GM23338 (cell line): ENCODE measurements at regions not wholly inside any gene's neighbourhood (a gene's known extent, or its start where the extent isn't known, plus 50 kb on each side); places are given as distances from the start of the nearest gene placed in this dataset.
A peak's percentile ranks its signal among the peaks of the same experiment; 100 is the strongest.

ENCODE experiments used
- ATAC-seq: fragments of 200-7000 bp; cut with Tn5 transposase; 3 replicates; pipeline ENCODE4 v1.9.1; 2020
- DNase-seq: peaks from one replicate; pipeline ENCODE4 v3.0.0-alpha.2; 2015; ENCODE audit warnings: low spot score
- H2AFZ ChIP-seq: fragments of 200-600 bp; sonication (generic); 2 replicates; pipeline ENCODE4 v1.8.0; 2016; ENCODE audit warnings: antibody characterized with exemption, mild to moderate bottlenecking, moderate library complexity
- H3F3A ChIP-seq: fragments of 200-600 bp; sonication (generic); replicated peaks from 2 replicates; pipeline ENCODE4 v1.8.0; 2017; ENCODE audit warnings: antibody characterized with exemption, mixed run types, low read depth
- H3K27ac ChIP-seq: fragments of 200-600 bp; sonication (generic); 2 replicates; pipeline ENCODE4 v1.6.1; 2016; ENCODE audit warnings: low read depth
- H3K27me3 ChIP-seq: fragments of 200-600 bp; sonication (generic); 2 replicates; pipeline ENCODE4 v1.8.0; 2016; ENCODE audit warnings: mild to moderate bottlenecking, mixed run types, moderate library complexity; ENCODE audit not compliant: insufficient read depth
- H3K36me3 ChIP-seq: fragments of 200-600 bp; sonication (generic); 2 replicates; pipeline ENCODE4 v1.8.0; 2016; ENCODE audit warnings: mild to moderate bottlenecking; ENCODE audit not compliant: insufficient read depth
- H3K4me1 ChIP-seq: fragments of 200-600 bp; sonication (generic); 2 replicates; pipeline ENCODE4 v1.8.0; 2016; ENCODE audit warnings: mild to moderate bottlenecking, moderate library complexity; ENCODE audit not compliant: insufficient read depth
- H3K4me2 ChIP-seq: fragments of 200-600 bp; sonication (generic); 2 replicates; pipeline ENCODE4 v1.7.1; 2017; ENCODE audit warnings: mixed run types
- H3K4me3 ChIP-seq: fragments of 200-600 bp; sonication (generic); 2 replicates; pipeline ENCODE4 v1.6.1; 2016; ENCODE audit warnings: mixed run types
- H3K79me2 ChIP-seq: fragments of 200-600 bp; sonication (generic); replicated peaks from 2 replicates; pipeline ENCODE4 v1.8.0; 2017; ENCODE audit warnings: mild to moderate bottlenecking; ENCODE audit not compliant: insufficient read depth
- H3K9me2 ChIP-seq: fragments of 200-600 bp; sonication (generic); 2 replicates; pipeline ENCODE4 v1.8.0; 2017; ENCODE audit not compliant: insufficient read depth
- H4K20me1 ChIP-seq: fragments of 200-600 bp; sonication (generic); replicated peaks from 2 replicates; pipeline ENCODE4 v1.8.0; 2017; ENCODE audit warnings: mild to moderate bottlenecking; ENCODE audit not compliant: insufficient read depth
- H3K27ac Mint-ChIP-seq: 2 replicates; pipeline ENCODE4 v1.8.0; 2020; ENCODE audit warnings: inconsistent platforms, mild to moderate bottlenecking, moderate library complexity, mixed read lengths
- H3K27me3 Mint-ChIP-seq: 3 replicates; pipeline ENCODE4 v1.8.0; 2022; ENCODE audit warnings: low read depth, mild to moderate bottlenecking, moderate library complexity, mixed read lengths, inconsistent platforms; ENCODE audit not compliant: insufficient read depth, poor library complexity
- H3K36me3 Mint-ChIP-seq: 3 replicates; pipeline ENCODE4 v1.8.0; 2021; ENCODE audit warnings: low read depth, mild to moderate bottlenecking, inconsistent platforms, moderate library complexity, mixed read lengths
- H3K4me1 Mint-ChIP-seq: 3 replicates; pipeline ENCODE4 v1.8.0; 2020; ENCODE audit warnings: mild to moderate bottlenecking, inconsistent platforms, mixed read lengths
- H3K4me3 Mint-ChIP-seq: 3 replicates; pipeline ENCODE4 v1.8.0; 2021; ENCODE audit warnings: moderate library complexity, mild to moderate bottlenecking, inconsistent platforms, mixed read lengths
- H3K9me3 Mint-ChIP-seq: 3 replicates; pipeline ENCODE4 v1.8.0; 2020; ENCODE audit warnings: moderate library complexity, mild to moderate bottlenecking, inconsistent platforms, mixed read lengths
- CREB1 ChIP-seq: fragments of 250-450 bp; sonication (Bioruptor Pico); IDR thresholded peaks from 2 replicates; pipeline ENCODE4 v1.5.0; 2020; ENCODE audit warnings: low read depth, mild to moderate bottlenecking, moderate library complexity
- EZH2 ChIP-seq: fragments of 200-600 bp; sonication (generic); IDR thresholded peaks from one replicate; pipeline ENCODE4 v1.8.0; 2017; ENCODE audit warnings: antibody characterized with exemption, mild to moderate bottlenecking, low read depth; ENCODE audit not compliant: unreplicated experiment
- EZH2phosphoT487 ChIP-seq: fragments of 200-600 bp; sonication (generic); IDR thresholded peaks from one replicate; pipeline ENCODE4 v1.8.1; 2018; ENCODE audit warnings: antibody characterized with exemption; ENCODE audit not compliant: unreplicated experiment
- JUNB ChIP-seq: IDR thresholded peaks from one replicate; pipeline ENCODE4 v1.6.1; 2016; ENCODE audit warnings: antibody characterized with exemption; ENCODE audit not compliant: unreplicated experiment
- NANOG ChIP-seq: IDR thresholded peaks from 2 replicates; pipeline ENCODE4 v1.6.1; 2016; ENCODE audit warnings: antibody characterized with exemption, borderline replicate concordance
- POLR2AphosphoS5 ChIP-seq: IDR thresholded peaks from 2 replicates; pipeline ENCODE4 v1.6.1; 2016; ENCODE audit warnings: antibody characterized with exemption, low read depth
- STAT1 ChIP-seq: IDR thresholded peaks from one replicate; pipeline ENCODE4 v1.6.1; 2016; ENCODE audit warnings: antibody characterized with exemption; ENCODE audit not compliant: unreplicated experiment
- ZNF114 ChIP-seq: fragments of 250-450 bp; sonication (Bioruptor Pico); IDR thresholded peaks from 2 replicates; pipeline ENCODE4 v1.5.0; 2020; ENCODE audit warnings: mild to moderate bottlenecking, moderate library complexity
- ZNF331 ChIP-seq: fragments of 250-450 bp; sonication (Bioruptor Pico); IDR thresholded peaks from 2 replicates; pipeline ENCODE4 v1.5.0; 2020; ENCODE audit warnings: low read depth, mild to moderate bottlenecking, moderate library complexity
- TF ChIP-seq, protein P1 (sequence below): IDR thresholded peaks from 2 replicates; pipeline ENCODE4 v1.6.1; 2016; ENCODE audit warnings: antibody characterized with exemption
- TF ChIP-seq, protein P2 (sequence below): fragments of 250-450 bp; sonication (Bioruptor Pico); IDR thresholded peaks from 2 replicates; pipeline ENCODE4 v1.5.0; 2020; ENCODE audit warnings: mild to moderate bottlenecking, moderate library complexity
- TF ChIP-seq, protein P3 (sequence below), 2 experiments: fragments of 200-600 bp in 1 of 2; sonication (generic) in 1 of 2; conservative IDR thresholded peaks; 2 replicates each; pipeline versions ENCODE4 v1.5.1 to v1.6.1; 2016 to 2017; ENCODE audit warnings: antibody characterized with exemption in 2 of 2, low read depth in 2 of 2, mild to moderate bottlenecking in 2 of 2, moderate library complexity in 1 of 2

DNA sequence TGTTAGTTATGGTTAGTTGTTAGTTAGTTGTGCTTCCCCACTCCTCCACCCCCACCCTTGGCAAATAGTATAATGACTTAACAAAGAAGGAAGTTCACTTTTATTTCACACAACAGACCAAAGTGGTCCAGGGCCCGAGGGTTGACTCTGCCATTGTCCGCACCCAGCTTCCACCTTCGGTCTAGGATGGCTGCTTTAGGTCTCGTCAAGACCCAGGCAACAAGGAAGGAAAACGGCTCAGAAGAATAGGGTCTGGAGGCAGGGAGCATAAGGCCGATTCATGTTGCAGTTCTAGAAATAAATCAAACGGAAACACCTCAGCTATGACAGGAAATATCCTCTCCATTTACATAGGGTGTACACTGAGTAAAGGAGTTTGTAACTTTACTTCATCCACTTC lies 206.0 kb upstream of the CXCR4 start:
- no peak overlapping the region for H3K4me3 Mint-ChIP-seq
- H3K4me1 Mint-ChIP-seq: peaks cover 56% of the 10 kb centered on the region
- no peak overlapping the region for H3K27ac ChIP-seq
- no peaks in the 10 kb centered on the region for H3K79me2 ChIP-seq
- H3K36me3 ChIP-seq: no peaks in the 10 kb centered on the region; the same call in 1 of the 2 replicates
- H3K4me3 ChIP-seq: no peak overlapping the region
- no peak for TF ChIP-seq ZNF114 (CRISPR knock-in tag)
- TF ChIP-seq EZH2phosphoT487: no peak
- H3K9me3 Mint-ChIP-seq: no peaks in the 10 kb centered on the region; the same call in 2 of the 3 replicates
- H2AFZ ChIP-seq: no peak overlapping the region
- DNase-seq: no peak
- no peaks in the 10 kb centered on the region for H4K20me1 ChIP-seq
- H3K27me3 ChIP-seq: no peaks in the 10 kb centered on the region
- ATAC-seq: no peak
- H3K27me3 Mint-ChIP-seq: peaks cover 10% of the 10 kb centered on the region
- no peaks in the 10 kb centered on the region for H3F3A ChIP-seq
- H3K36me3 Mint-ChIP-seq: no peaks in the 10 kb centered on the region
- peaks cover 4% of the 10 kb centered on the region for H3K9me2 ChIP-seq
- H3K4me1 ChIP-seq: peaks cover 47% of the 10 kb centered on the region
- no peak overlapping the region for H3K27ac Mint-ChIP-seq
- H3K4me2 ChIP-seq: no peak overlapping the region

DNA sequence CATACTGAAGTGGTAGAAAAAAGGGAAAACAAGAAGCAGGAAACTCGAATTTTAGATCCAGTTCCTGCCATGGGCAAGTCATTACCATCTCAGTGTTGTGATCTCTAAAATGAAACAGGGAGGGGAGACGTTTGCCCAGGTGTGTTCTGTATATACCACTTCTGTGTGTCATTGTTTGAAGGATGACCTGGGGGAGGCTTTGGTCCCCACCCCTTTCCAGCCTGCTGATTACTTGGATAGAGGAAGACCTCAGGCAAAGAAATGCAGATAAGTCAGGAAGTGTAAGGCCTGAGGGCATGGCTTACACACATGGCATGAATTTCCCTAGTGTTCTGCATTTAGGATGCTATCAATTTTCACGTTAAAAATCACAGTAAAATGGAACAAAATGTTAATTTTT lies 205.2 kb upstream of the CXCR4 start:
- no peaks in the 10 kb centered on the region for H3K79me2 ChIP-seq
- H3K27me3 ChIP-seq: no peaks in the 10 kb centered on the region
- ATAC-seq: no peak; the same call in 2 of the 3 replicates
- H3K4me1 ChIP-seq: peaks cover 42% of the 10 kb centered on the region
- Mint-ChIP-seq H3K27me3 (peaks cover 10% of the 10 kb centered on the region), H3K4me3 (no peak overlapping the region), H3K36me3 (no peaks in the 10 kb centered on the region), H3K4me1 (peaks cover 50% of the 10 kb centered on the region), H3K27ac (no peak overlapping the region), H3K9me3 (no peaks in the 10 kb centered on the region; the same call in 2 of the 3 replicates)
- H3K36me3 ChIP-seq: no peaks in the 10 kb centered on the region; the same call in 1 of the 2 replicates
- H3K9me2 ChIP-seq: peaks cover 4% of the 10 kb centered on the region
- 0 out of 2 replicates have a peak overlapping the region, but pooled peaks have one; percentile 27 for H3K4me2 ChIP-seq
- H4K20me1 ChIP-seq: no peaks in the 10 kb centered on the region
- no peak for DNase-seq
- no peak overlapping the region for H3K27ac ChIP-seq
- H2AFZ ChIP-seq: peak overlapping the region; percentile 72; the same call in 1 of the 2 replicates
- no peaks in the 10 kb centered on the region for H3F3A ChIP-seq
- no peak overlapping the region for H3K4me3 ChIP-seq
- TF ChIP-seq, protein P1, sequence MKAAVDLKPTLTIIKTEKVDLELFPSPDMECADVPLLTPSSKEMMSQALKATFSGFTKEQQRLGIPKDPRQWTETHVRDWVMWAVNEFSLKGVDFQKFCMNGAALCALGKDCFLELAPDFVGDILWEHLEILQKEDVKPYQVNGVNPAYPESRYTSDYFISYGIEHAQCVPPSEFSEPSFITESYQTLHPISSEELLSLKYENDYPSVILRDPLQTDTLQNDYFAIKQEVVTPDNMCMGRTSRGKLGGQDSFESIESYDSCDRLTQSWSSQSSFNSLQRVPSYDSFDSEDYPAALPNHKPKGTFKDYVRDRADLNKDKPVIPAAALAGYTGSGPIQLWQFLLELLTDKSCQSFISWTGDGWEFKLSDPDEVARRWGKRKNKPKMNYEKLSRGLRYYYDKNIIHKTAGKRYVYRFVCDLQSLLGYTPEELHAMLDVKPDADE: no peak
- TF ChIP-seq CREB1 (CRISPR knock-in tag) (no peak), ZNF331 (no peak), POLR2AphosphoS5 (no peak), EZH2phosphoT487 (no peak), NANOG (no peak), EZH2 (no peak), JUNB (no peak), STAT1 (no peak)
- TF ChIP-seq, protein P2, sequence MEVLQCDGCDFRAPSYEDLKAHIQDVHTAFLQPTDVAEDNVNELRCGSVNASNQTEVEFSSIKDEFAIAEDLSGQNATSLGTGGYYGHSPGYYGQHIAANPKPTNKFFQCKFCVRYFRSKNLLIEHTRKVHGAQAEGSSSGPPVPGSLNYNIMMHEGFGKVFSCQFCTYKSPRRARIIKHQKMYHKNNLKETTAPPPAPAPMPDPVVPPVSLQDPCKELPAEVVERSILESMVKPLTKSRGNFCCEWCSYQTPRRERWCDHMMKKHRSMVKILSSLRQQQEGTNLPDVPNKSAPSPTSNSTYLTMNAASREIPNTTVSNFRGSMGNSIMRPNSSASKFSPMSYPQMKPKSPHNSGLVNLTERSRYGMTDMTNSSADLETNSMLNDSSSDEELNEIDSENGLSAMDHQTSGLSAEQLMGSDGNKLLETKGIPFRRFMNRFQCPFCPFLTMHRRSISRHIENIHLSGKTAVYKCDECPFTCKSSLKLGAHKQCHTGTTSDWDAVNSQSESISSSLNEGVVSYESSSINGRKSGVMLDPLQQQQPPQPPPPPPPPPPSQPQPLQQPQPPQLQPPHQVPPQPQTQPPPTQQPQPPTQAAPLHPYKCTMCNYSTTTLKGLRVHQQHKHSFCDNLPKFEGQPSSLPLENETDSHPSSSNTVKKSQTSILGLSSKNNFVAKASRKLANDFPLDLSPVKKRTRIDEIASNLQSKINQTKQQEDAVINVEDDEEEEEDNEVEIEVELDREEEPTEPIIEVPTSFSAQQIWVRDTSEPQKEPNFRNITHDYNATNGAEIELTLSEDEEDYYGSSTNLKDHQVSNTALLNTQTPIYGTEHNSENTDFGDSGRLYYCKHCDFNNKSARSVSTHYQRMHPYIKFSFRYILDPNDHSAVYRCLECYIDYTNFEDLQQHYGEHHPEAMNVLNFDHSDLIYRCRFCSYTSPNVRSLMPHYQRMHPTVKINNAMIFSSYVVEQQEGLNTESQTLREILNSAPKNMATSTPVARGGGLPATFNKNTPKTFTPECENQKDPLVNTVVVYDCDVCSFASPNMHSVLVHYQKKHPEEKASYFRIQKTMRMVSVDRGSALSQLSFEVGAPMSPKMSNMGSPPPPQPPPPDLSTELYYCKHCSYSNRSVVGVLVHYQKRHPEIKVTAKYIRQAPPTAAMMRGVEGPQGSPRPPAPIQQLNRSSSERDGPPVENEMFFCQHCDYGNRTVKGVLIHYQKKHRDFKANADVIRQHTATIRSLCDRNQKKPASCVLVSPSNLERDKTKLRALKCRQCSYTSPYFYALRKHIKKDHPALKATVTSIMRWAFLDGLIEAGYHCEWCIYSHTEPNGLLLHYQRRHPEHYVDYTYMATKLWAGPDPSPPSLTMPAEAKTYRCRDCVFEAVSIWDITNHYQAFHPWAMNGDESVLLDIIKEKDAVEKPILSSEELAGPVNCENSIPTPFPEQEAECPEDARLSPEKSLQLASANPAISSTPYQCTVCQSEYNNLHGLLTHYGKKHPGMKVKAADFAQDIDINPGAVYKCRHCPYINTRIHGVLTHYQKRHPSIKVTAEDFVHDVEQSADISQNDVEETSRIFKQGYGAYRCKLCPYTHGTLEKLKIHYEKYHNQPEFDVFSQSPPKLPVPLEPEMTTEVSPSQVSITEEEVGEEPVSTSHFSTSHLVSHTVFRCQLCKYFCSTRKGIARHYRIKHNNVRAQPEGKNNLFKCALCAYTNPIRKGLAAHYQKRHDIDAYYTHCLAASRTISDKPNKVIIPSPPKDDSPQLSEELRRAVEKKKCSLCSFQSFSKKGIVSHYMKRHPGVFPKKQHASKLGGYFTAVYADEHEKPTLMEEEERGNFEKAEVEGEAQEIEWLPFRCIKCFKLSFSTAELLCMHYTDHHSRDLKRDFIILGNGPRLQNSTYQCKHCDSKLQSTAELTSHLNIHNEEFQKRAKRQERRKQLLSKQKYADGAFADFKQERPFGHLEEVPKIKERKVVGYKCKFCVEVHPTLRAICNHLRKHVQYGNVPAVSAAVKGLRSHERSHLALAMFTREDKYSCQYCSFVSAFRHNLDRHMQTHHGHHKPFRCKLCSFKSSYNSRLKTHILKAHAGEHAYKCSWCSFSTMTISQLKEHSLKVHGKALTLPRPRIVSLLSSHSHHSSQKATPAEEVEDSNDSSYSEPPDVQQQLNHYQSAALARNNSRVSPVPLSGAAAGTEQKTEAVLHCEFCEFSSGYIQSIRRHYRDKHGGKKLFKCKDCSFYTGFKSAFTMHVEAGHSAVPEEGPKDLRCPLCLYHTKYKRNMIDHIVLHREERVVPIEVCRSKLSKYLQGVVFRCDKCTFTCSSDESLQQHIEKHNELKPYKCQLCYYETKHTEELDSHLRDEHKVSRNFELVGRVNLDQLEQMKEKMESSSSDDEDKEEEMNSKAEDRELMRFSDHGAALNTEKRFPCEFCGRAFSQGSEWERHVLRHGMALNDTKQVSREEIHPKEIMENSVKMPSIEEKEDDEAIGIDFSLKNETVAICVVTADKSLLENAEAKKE (CRISPR knock-in tag): no peak
- TF ChIP-seq, protein P3, sequence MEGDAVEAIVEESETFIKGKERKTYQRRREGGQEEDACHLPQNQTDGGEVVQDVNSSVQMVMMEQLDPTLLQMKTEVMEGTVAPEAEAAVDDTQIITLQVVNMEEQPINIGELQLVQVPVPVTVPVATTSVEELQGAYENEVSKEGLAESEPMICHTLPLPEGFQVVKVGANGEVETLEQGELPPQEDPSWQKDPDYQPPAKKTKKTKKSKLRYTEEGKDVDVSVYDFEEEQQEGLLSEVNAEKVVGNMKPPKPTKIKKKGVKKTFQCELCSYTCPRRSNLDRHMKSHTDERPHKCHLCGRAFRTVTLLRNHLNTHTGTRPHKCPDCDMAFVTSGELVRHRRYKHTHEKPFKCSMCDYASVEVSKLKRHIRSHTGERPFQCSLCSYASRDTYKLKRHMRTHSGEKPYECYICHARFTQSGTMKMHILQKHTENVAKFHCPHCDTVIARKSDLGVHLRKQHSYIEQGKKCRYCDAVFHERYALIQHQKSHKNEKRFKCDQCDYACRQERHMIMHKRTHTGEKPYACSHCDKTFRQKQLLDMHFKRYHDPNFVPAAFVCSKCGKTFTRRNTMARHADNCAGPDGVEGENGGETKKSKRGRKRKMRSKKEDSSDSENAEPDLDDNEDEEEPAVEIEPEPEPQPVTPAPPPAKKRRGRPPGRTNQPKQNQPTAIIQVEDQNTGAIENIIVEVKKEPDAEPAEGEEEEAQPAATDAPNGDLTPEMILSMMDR (conservative IDR thresholded peaks at IDR 0.05; ENCODE audit: low read depth in 2 of 2): no peak
